ENCODE measurements at regions not wholly inside any gene's neighbourhood (a gene's known extent, or its start where the extent isn't known, plus 50 kb on each side); places are given as distances from the start of the nearest gene placed in this dataset.

GRCh38 chr12:89951694-89952060, 243.0 kb upstream of the ATP2B1 start:
- Histone ChIP-seq H3K4me2 (ENCODE audit: low read length) (peak overlapping the region; percentile 3), H3K9ac (ENCODE audit: low read length) (no peak overlapping the region), H3K79me2 (replicated peaks; ENCODE audit: insufficient read depth, low read length) (no peaks in the 10 kb centered on the region), H3K4me3 (ENCODE audit: low read length) (no peak overlapping the region), H3K27ac (ENCODE audit: low read length) (no peak overlapping the region), H3F3A (ENCODE audit: insufficient read depth, low read length, poor library complexity, severe bottlenecking) (no peaks in the 10 kb centered on the region), H3K36me3 (ENCODE audit: insufficient read depth, low read length) (no peaks in the 10 kb centered on the region), H2AFZ (ENCODE audit: low read depth, low read length) (no peak overlapping the region), H3K9me2 (ENCODE audit: insufficient read depth, low read length) (no peaks in the 10 kb centered on the region), H4K20me1 (ENCODE audit: insufficient read depth) (no peaks in the 10 kb centered on the region), H3K27me3 (ENCODE audit: insufficient read depth, low read depth, low read length) (no peaks in the 10 kb centered on the region), H3K9me3 (ENCODE audit: low read length) (no peaks in the 10 kb centered on the region)
- TF ChIP-seq SMC3 (conservative IDR thresholded peaks at IDR 0.05; ENCODE audit: poor library complexity), result no peak
- no peak for TF ChIP-seq MXI1 (conservative IDR thresholded peaks at IDR 0.05; ENCODE audit: poor library complexity, severe bottlenecking)
- TF ChIP-seq TAF1 (IDR thresholded peaks at IDR 0.05; ENCODE audit: low read depth), result no peak
- TF ChIP-seq EP300 (conservative IDR thresholded peaks at IDR 0.05; ENCODE audit: poor library complexity, severe bottlenecking), result no peak
- TF ChIP-seq POLR2AphosphoS5 (IDR thresholded peaks at IDR 0.05), result no peak
- TF ChIP-seq RAD21 (conservative IDR thresholded peaks at IDR 0.05), result no peak
- TF ChIP-seq EZH2 (IDR thresholded peaks at IDR 0.05; ENCODE audit: borderline replicate concordance, insufficient read depth, low read length, poor library complexity, severe bottlenecking), result no peak

GRCh38 chr12:89951050-89951693, 242.5 kb upstream of the ATP2B1 start:
- Histone ChIP-seq H3K4me3 (ENCODE audit: low read length) (no peak overlapping the region), H3K36me3 (ENCODE audit: insufficient read depth, low read length) (no peaks in the 10 kb centered on the region), H4K20me1 (ENCODE audit: insufficient read depth) (no peaks in the 10 kb centered on the region), H3K4me2 (ENCODE audit: low read length) (peak overlapping the region; percentile 3), H3K9ac (ENCODE audit: low read length) (no peak overlapping the region), H3F3A (ENCODE audit: insufficient read depth, low read length, poor library complexity, severe bottlenecking) (no peaks in the 10 kb centered on the region), H3K27me3 (ENCODE audit: insufficient read depth, low read depth, low read length) (no peaks in the 10 kb centered on the region), H3K27ac (ENCODE audit: low read length) (no peak overlapping the region), H2AFZ (ENCODE audit: low read depth, low read length) (no peak overlapping the region), H3K9me2 (ENCODE audit: insufficient read depth, low read length) (no peaks in the 10 kb centered on the region), H3K9me3 (ENCODE audit: low read length) (no peaks in the 10 kb centered on the region), H3K79me2 (replicated peaks; ENCODE audit: insufficient read depth, low read length) (no peaks in the 10 kb centered on the region)
- no peak for TF ChIP-seq TAF1 (IDR thresholded peaks at IDR 0.05; ENCODE audit: low read depth)
- TF ChIP-seq EP300 (conservative IDR thresholded peaks at IDR 0.05; ENCODE audit: poor library complexity, severe bottlenecking), result peak; percentile 83

GRCh38 chr12:89950421-89950820, 241.8 kb upstream of the ATP2B1 start:
- no peak overlapping the region for H3K9ac ChIP-seq (ENCODE audit: low read length)
- no peaks in the 10 kb centered on the region for H3K9me2 ChIP-seq (ENCODE audit: insufficient read depth, low read length)
- no peaks in the 10 kb centered on the region for H3K27me3 ChIP-seq (ENCODE audit: insufficient read depth, low read depth, low read length)
- no peaks in the 10 kb centered on the region for H3K9me3 ChIP-seq (ENCODE audit: low read length)
- H3K27ac ChIP-seq (ENCODE audit: low read length), result no peak overlapping the region
- no peak overlapping the region for H3K4me3 ChIP-seq (ENCODE audit: low read length)
- H2AFZ ChIP-seq (ENCODE audit: low read depth, low read length), result no peak overlapping the region
- no peaks in the 10 kb centered on the region for H3K36me3 ChIP-seq (ENCODE audit: insufficient read depth, low read length)
- H3F3A ChIP-seq (ENCODE audit: insufficient read depth, low read length, poor library complexity, severe bottlenecking), result no peaks in the 10 kb centered on the region
- H3K79me2 ChIP-seq (replicated peaks; ENCODE audit: insufficient read depth, low read length), result no peaks in the 10 kb centered on the region
- no peak for TF ChIP-seq TAF1 (IDR thresholded peaks at IDR 0.05; ENCODE audit: low read depth)
- peak overlapping the region; percentile 3 for H3K4me2 ChIP-seq (ENCODE audit: low read length)
- no peaks in the 10 kb centered on the region for H4K20me1 ChIP-seq (ENCODE audit: insufficient read depth)

- H3K27ac ChIP-seq (ENCODE audit: low read length), result no peak overlapping the region
- H2AFZ ChIP-seq (ENCODE audit: low read depth, low read length), result no peak overlapping the region
- no peaks in the 10 kb centered on the region for H4K20me1 ChIP-seq (ENCODE audit: insufficient read depth)
- H3K36me3 ChIP-seq (ENCODE audit: insufficient read depth, low read length), result no peaks in the 10 kb centered on the region
- no peak overlapping the region for H3K9ac ChIP-seq (ENCODE audit: low read length)
- no peak overlapping the region for H3K4me3 ChIP-seq (ENCODE audit: low read length)
- no peak overlapping the region for H3K4me2 ChIP-seq (ENCODE audit: low read length)
- no peaks in the 10 kb centered on the region for H3K27me3 ChIP-seq (ENCODE audit: insufficient read depth, low read depth, low read length)
- no peaks in the 10 kb centered on the region for H3K9me2 ChIP-seq (ENCODE audit: insufficient read depth, low read length)
- H3K9me3 ChIP-seq (ENCODE audit: low read length), result no peaks in the 10 kb centered on the region
- no peaks in the 10 kb centered on the region for H3K79me2 ChIP-seq (replicated peaks; ENCODE audit: insufficient read depth, low read length)
- TF ChIP-seq EP300 (conservative IDR thresholded peaks at IDR 0.05; ENCODE audit: poor library complexity, severe bottlenecking) (peak; percentile 21), EZH2 (IDR thresholded peaks at IDR 0.05; ENCODE audit: borderline replicate concordance, insufficient read depth, low read length, poor library complexity, severe bottlenecking) (no peak)
- TF ChIP-seq, protein P1, sequence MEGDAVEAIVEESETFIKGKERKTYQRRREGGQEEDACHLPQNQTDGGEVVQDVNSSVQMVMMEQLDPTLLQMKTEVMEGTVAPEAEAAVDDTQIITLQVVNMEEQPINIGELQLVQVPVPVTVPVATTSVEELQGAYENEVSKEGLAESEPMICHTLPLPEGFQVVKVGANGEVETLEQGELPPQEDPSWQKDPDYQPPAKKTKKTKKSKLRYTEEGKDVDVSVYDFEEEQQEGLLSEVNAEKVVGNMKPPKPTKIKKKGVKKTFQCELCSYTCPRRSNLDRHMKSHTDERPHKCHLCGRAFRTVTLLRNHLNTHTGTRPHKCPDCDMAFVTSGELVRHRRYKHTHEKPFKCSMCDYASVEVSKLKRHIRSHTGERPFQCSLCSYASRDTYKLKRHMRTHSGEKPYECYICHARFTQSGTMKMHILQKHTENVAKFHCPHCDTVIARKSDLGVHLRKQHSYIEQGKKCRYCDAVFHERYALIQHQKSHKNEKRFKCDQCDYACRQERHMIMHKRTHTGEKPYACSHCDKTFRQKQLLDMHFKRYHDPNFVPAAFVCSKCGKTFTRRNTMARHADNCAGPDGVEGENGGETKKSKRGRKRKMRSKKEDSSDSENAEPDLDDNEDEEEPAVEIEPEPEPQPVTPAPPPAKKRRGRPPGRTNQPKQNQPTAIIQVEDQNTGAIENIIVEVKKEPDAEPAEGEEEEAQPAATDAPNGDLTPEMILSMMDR (IDR thresholded peaks at IDR 0.05; ENCODE audit: poor library complexity, severe bottlenecking), result no peak
- H3F3A ChIP-seq (ENCODE audit: insufficient read depth, low read length, poor library complexity, severe bottlenecking), result no peaks in the 10 kb centered on the region
Measured at GRCh38 chr12:89949457-89950195, 241.0 kb upstream of the ATP2B1 start.

Measured in neural cell (in vitro differentiated cells).